ENCODE measurements at regions not wholly inside any gene's neighbourhood (a gene's known extent, or its start where the extent isn't known, plus 50 kb on each side); places are given as distances from the start of the nearest gene placed in this dataset.
"Not testable (repeated sequence)": the region's sequence is repeated elsewhere in the genome, so short reads cannot be mapped to it uniquely, and the experiment has no call there.

GRCh38 chr9:135357863-135358551 is 121.6 kb upstream of the PPP1R26 start:
- no peaks in the 10 kb centered on the region for H3K9me3 ChIP-seq (ENCODE audit: control insufficient read depth, insufficient read depth, low read length)
- no peaks in the 10 kb centered on the region for H3K36me3 ChIP-seq (ENCODE audit: control insufficient read depth, insufficient read depth, low read length)
- H3K4me1 ChIP-seq (ENCODE audit: control insufficient read depth, insufficient read depth, low read length) = no peaks in the 10 kb centered on the region
- H3K9ac ChIP-seq (ENCODE audit: low read depth, low read length) = no peak overlapping the region
- no peaks in the 10 kb centered on the region for H3K27me3 ChIP-seq (ENCODE audit: control insufficient read depth, insufficient read depth, low read length)
- no peak overlapping the region for H3K4me3 ChIP-seq (ENCODE audit: low read depth, low read length)

GRCh38 chr9:135358552-135358940 is 121.0 kb upstream of the PPP1R26 start:
- Histone ChIP-seq H3K4me3 (ENCODE audit: low read depth, low read length) (no peak overlapping the region), H3K27me3 (ENCODE audit: control insufficient read depth, insufficient read depth, low read length) (no peaks in the 10 kb centered on the region), H3K36me3 (ENCODE audit: control insufficient read depth, insufficient read depth, low read length) (no peaks in the 10 kb centered on the region), H3K9ac (ENCODE audit: low read depth, low read length) (no peak overlapping the region), H3K9me3 (ENCODE audit: control insufficient read depth, insufficient read depth, low read length) (no peaks in the 10 kb centered on the region), H3K4me1 (ENCODE audit: control insufficient read depth, insufficient read depth, low read length) (no peaks in the 10 kb centered on the region)

GRCh38 chr9:135359764-135360163 is 119.8 kb upstream of the PPP1R26 start:
- no peaks in the 10 kb centered on the region for H3K36me3 ChIP-seq (ENCODE audit: control insufficient read depth, insufficient read depth, low read length)
- H3K4me1 ChIP-seq (ENCODE audit: control insufficient read depth, insufficient read depth, low read length) = no peaks in the 10 kb centered on the region
- no peak overlapping the region for H3K4me3 ChIP-seq (ENCODE audit: low read depth, low read length)
- H3K9me3 ChIP-seq (ENCODE audit: control insufficient read depth, insufficient read depth, low read length) = no peaks in the 10 kb centered on the region
- no peaks in the 10 kb centered on the region for H3K27me3 ChIP-seq (ENCODE audit: control insufficient read depth, insufficient read depth, low read length)
- no peak overlapping the region for H3K9ac ChIP-seq (ENCODE audit: low read depth, low read length)

GRCh38 chr9:135360617-135361016 is 119.0 kb upstream of the PPP1R26 start:
- Histone ChIP-seq H3K4me3 (ENCODE audit: low read depth, low read length) (no peak overlapping the region), H3K9ac (ENCODE audit: low read depth, low read length) (no peak overlapping the region), H3K9me3 (ENCODE audit: control insufficient read depth, insufficient read depth, low read length) (no peaks in the 10 kb centered on the region), H3K27me3 (ENCODE audit: control insufficient read depth, insufficient read depth, low read length) (no peaks in the 10 kb centered on the region), H3K4me1 (ENCODE audit: control insufficient read depth, insufficient read depth, low read length) (no peaks in the 10 kb centered on the region), H3K36me3 (ENCODE audit: control insufficient read depth, insufficient read depth, low read length) (no peaks in the 10 kb centered on the region)

- H3K36me3 ChIP-seq (ENCODE audit: control insufficient read depth, insufficient read depth, low read length); H3K27me3 ChIP-seq (ENCODE audit: control insufficient read depth, insufficient read depth, low read length); H3K9me3 ChIP-seq (ENCODE audit: control insufficient read depth, insufficient read depth, low read length); H3K9ac ChIP-seq (ENCODE audit: low read depth, low read length); H3K4me3 ChIP-seq (ENCODE audit: low read depth, low read length); H3K4me1 ChIP-seq (ENCODE audit: control insufficient read depth, insufficient read depth, low read length): not testable (repeated sequence)
These were observed 117.9 kb upstream of the PPP1R26 start for GRCh38 chr9:135361668-135362067.

- Histone ChIP-seq H3K4me1 (ENCODE audit: control insufficient read depth, insufficient read depth, low read length) (no peaks in the 10 kb centered on the region), H3K9ac (ENCODE audit: low read depth, low read length) (no peak overlapping the region), H3K27me3 (ENCODE audit: control insufficient read depth, insufficient read depth, low read length) (no peaks in the 10 kb centered on the region), H3K4me3 (ENCODE audit: low read depth, low read length) (no peak overlapping the region), H3K36me3 (ENCODE audit: control insufficient read depth, insufficient read depth, low read length) (no peaks in the 10 kb centered on the region), H3K9me3 (ENCODE audit: control insufficient read depth, insufficient read depth, low read length) (no peaks in the 10 kb centered on the region)
These were observed 116.0 kb upstream of the PPP1R26 start for GRCh38 chr9:135363596-135363995.

- no peak overlapping the region for H3K9ac ChIP-seq (ENCODE audit: low read depth, low read length)
- H3K36me3 ChIP-seq (ENCODE audit: control insufficient read depth, insufficient read depth, low read length) = no peaks in the 10 kb centered on the region
- H3K4me3 ChIP-seq (ENCODE audit: low read depth, low read length) = no peak overlapping the region
- no peaks in the 10 kb centered on the region for H3K4me1 ChIP-seq (ENCODE audit: control insufficient read depth, insufficient read depth, low read length)
- no peaks in the 10 kb centered on the region for H3K27me3 ChIP-seq (ENCODE audit: control insufficient read depth, insufficient read depth, low read length)
- no peaks in the 10 kb centered on the region for H3K9me3 ChIP-seq (ENCODE audit: control insufficient read depth, insufficient read depth, low read length)
These were observed 114.4 kb upstream of the PPP1R26 start for GRCh38 chr9:135365013-135365768.

- Histone ChIP-seq H3K27me3 (ENCODE audit: control insufficient read depth, insufficient read depth, low read length) (no peaks in the 10 kb centered on the region), H3K4me1 (ENCODE audit: control insufficient read depth, insufficient read depth, low read length) (no peaks in the 10 kb centered on the region), H3K9ac (ENCODE audit: low read depth, low read length) (no peak overlapping the region), H3K4me3 (ENCODE audit: low read depth, low read length) (no peak overlapping the region), H3K9me3 (ENCODE audit: control insufficient read depth, insufficient read depth, low read length) (no peaks in the 10 kb centered on the region), H3K36me3 (ENCODE audit: control insufficient read depth, insufficient read depth, low read length) (no peaks in the 10 kb centered on the region)
These were observed 113.5 kb upstream of the PPP1R26 start for GRCh38 chr9:135366104-135366503.

GRCh38 chr9:135369412-135369990 is 110.1 kb upstream of the PPP1R26 start:
- Histone ChIP-seq H3K4me3 (ENCODE audit: low read depth, low read length) (no peak overlapping the region), H3K9me3 (ENCODE audit: control insufficient read depth, insufficient read depth, low read length) (no peaks in the 10 kb centered on the region), H3K36me3 (ENCODE audit: control insufficient read depth, insufficient read depth, low read length) (no peaks in the 10 kb centered on the region), H3K4me1 (ENCODE audit: control insufficient read depth, insufficient read depth, low read length) (no peaks in the 10 kb centered on the region), H3K27me3 (ENCODE audit: control insufficient read depth, insufficient read depth, low read length) (no peaks in the 10 kb centered on the region), H3K9ac (ENCODE audit: low read depth, low read length) (no peak overlapping the region)

- Histone ChIP-seq H3K4me1 (ENCODE audit: control insufficient read depth, insufficient read depth, low read length) (no peaks in the 10 kb centered on the region), H3K36me3 (ENCODE audit: control insufficient read depth, insufficient read depth, low read length) (no peaks in the 10 kb centered on the region), H3K9ac (ENCODE audit: low read depth, low read length) (peak overlapping the region; percentile 24), H3K27me3 (ENCODE audit: control insufficient read depth, insufficient read depth, low read length) (no peaks in the 10 kb centered on the region), H3K9me3 (ENCODE audit: control insufficient read depth, insufficient read depth, low read length) (no peaks in the 10 kb centered on the region), H3K4me3 (ENCODE audit: low read depth, low read length) (no peak overlapping the region)
These were observed 108.9 kb upstream of the PPP1R26 start for GRCh38 chr9:135370411-135371375.

- Histone ChIP-seq H3K4me3 (ENCODE audit: low read depth, low read length) (no peak overlapping the region), H3K9ac (ENCODE audit: low read depth, low read length) (no peak overlapping the region), H3K27me3 (ENCODE audit: control insufficient read depth, insufficient read depth, low read length) (no peaks in the 10 kb centered on the region), H3K4me1 (ENCODE audit: control insufficient read depth, insufficient read depth, low read length) (no peaks in the 10 kb centered on the region), H3K36me3 (ENCODE audit: control insufficient read depth, insufficient read depth, low read length) (no peaks in the 10 kb centered on the region), H3K9me3 (ENCODE audit: control insufficient read depth, insufficient read depth, low read length) (no peaks in the 10 kb centered on the region)
These were observed 108.0 kb upstream of the PPP1R26 start for GRCh38 chr9:135371535-135371934.
